ENCODE measurements at regions not wholly inside any gene's neighbourhood (a gene's known extent, or its start where the extent isn't known, plus 50 kb on each side); places are given as distances from the start of the nearest gene placed in this dataset.

DNA sequence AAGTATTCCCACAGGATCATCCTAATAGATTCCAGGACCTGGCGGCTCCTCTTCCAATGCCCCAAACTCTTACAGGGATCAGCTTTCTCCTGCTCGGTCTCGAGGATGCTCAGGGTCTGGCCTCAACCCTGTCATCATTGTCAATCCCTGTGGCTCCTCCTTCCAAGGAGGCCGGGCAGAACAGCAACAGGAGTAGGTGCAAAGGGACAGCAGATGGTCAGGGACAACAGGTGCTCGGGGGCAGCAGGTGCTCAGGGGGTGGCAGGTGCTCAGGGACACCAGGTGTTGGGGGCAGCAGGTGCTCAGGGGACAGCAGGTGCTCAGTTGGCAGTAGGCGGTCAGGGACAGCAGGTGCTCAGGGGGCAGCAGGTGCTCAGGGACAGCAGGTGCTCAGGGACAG is 84.8 kb downstream of the TTLL2 start:
- Histone ChIP-seq H3K4me1 (ENCODE audit: low read depth) (no peaks in the 10 kb centered on the region), H3K27me3 (no peaks in the 10 kb centered on the region), H3K36me3 (no peaks in the 10 kb centered on the region), H3K4me3 (no peak overlapping the region), H3K27ac (no peak overlapping the region), H3K9me3 (ENCODE audit: low read depth) (no peaks in the 10 kb centered on the region)
- no peak for TF ChIP-seq CTCF (IDR thresholded peaks at IDR 0.05; ENCODE audit: low read depth, low read length)
- no peak for DNase-seq (ENCODE audit: low read depth in 1 of 2, low spot score in 1 of 2)

DNA sequence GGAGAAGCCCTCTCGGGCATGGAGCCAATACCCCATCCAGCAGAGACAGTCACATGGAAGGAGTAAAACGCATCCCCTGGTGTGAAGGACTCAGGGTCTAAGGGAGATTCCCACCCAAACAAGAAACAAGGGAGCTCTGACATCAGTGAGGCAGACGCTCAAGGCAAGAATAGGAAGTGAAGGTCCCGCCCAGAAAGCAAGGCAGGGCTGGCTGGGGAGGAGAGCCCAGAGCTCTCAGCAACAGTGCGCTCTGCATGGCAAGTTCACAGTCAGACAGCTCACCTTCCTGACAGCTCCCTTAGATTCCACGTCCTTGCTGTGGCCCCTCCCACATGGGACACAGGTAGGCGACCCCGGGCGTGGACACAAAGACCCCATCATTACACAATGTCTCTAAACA is 85.6 kb downstream of the TTLL2 start:
- DNase-seq (ENCODE audit: low read depth in 1 of 2, low spot score in 1 of 2), result no peak
- Histone ChIP-seq H3K36me3 (no peaks in the 10 kb centered on the region), H3K9me3 (ENCODE audit: low read depth) (no peaks in the 10 kb centered on the region), H3K4me3 (no peak overlapping the region), H3K27ac (no peak overlapping the region), H3K4me1 (ENCODE audit: low read depth) (no peaks in the 10 kb centered on the region), H3K27me3 (no peaks in the 10 kb centered on the region)
- no peak for TF ChIP-seq CTCF (IDR thresholded peaks at IDR 0.05; ENCODE audit: low read depth, low read length)

DNA sequence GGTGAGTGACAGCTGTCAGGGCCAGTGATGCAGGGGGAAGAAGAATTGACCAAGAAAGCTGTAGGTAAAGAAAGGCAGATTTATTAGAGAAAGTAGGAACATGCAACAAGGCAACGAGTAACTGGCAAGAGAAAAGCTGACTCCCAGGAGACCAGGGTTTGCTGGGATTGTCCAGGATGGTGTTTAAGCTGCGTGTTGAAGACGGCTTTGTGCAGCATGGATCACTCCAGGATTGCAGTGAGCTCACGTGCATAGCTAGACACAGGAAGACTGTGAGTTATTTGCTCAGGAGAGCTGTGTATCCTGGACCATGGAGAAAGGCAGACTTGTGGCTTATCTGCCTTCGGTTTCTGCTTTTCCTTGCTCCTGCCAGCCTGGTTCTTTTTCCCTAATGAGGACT is 87.6 kb downstream of the TTLL2 start:
- no peak for TF ChIP-seq CTCF (IDR thresholded peaks at IDR 0.05; ENCODE audit: low read depth, low read length)
- no peaks in the 10 kb centered on the region for H3K9me3 ChIP-seq (ENCODE audit: low read depth)
- no peak for DNase-seq (ENCODE audit: low read depth in 1 of 2, low spot score in 1 of 2)
- no peak overlapping the region for H3K4me3 ChIP-seq
- no peak overlapping the region for H3K27ac ChIP-seq
- H3K27me3 ChIP-seq, result no peaks in the 10 kb centered on the region
- H3K36me3 ChIP-seq, result no peaks in the 10 kb centered on the region
- no peaks in the 10 kb centered on the region for H3K4me1 ChIP-seq (ENCODE audit: low read depth)

DNA sequence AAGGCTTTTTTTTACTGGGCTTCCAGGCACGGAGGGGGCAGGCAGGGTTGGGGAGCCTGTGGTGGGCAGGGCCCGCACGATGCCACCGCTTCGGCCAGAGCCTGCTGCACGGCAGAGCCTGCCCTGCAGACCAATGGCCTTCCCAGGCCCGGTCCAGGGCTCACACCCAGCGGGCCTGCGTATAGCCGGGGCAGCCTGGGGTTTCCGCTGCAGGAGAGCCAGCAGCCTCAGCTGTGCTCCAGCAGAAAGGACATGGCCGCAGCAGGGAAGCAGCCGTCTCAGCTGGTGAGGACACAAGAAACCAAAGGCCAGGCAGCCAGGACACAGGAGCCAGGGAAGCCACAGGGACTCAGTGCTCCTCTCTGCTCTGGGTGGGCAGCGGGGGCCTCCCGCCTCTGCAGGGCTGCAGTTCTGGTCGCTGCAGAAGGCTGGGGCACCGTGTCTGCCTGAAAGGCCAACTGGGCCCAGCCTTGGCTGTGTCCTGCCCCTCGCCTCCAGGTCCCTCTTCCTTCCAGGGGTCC is 90.6 kb downstream of the TTLL2 start:
- DNase-seq (ENCODE audit: low read depth in 1 of 2, low spot score in 1 of 2), result no peak
- no peak for TF ChIP-seq CTCF (IDR thresholded peaks at IDR 0.05; ENCODE audit: low read depth, low read length)
- no peaks in the 10 kb centered on the region for H3K27me3 ChIP-seq

DNA sequence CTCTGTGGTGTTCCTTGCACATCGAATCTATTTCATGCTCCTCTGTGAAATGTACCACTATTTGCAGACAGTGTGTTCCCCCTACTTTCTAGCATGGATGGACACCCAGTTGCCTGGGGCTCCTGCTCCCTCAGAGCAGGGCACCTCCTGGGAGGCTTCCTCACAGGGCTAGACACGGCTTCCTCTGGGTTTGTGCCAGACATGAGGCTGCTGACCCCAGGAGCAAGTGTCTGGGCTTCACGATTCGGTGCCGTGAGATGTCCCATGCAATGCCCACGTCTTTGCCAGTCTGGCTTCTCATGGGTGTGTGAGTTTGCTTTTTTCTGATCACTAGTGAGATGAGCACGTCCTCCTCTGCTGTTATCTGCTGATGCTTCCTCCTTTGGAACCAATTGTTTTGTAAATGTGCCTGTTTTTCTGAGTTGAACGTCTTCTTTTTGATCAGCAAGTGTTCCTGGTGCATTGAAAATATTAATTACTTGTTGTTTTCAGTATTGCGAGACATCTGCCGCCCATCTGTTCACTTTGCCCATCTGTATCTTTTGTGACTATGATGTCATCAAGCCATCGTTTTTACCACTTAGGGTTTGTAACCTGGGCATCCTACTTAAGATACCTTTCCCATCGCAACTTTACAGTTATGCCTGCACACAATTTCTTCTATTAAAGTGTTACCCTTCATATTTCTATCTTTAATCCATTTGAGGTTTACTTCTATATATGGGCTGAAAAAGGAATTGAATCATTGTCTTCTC is 92.0 kb downstream of the TTLL2 start:
- Histone ChIP-seq H3K9me3 (ENCODE audit: low read depth) (no peaks in the 10 kb centered on the region), H3K4me1 (ENCODE audit: low read depth) (no peaks in the 10 kb centered on the region), H3K36me3 (no peaks in the 10 kb centered on the region), H3K27me3 (no peaks in the 10 kb centered on the region), H3K27ac (no peak overlapping the region), H3K4me3 (no peak overlapping the region)
- no peak for DNase-seq (ENCODE audit: low read depth in 1 of 2, low spot score in 1 of 2)
- TF ChIP-seq CTCF (IDR thresholded peaks at IDR 0.05; ENCODE audit: low read depth, low read length), result no peak

More for the DNA sequence above, 90.6 kb downstream of the TTLL2 start:
- Histone ChIP-seq H3K9me3 (ENCODE audit: low read depth) (no peaks in the 10 kb centered on the region), H3K36me3 (no peaks in the 10 kb centered on the region), H3K27ac (no peak overlapping the region), H3K4me3 (no peak overlapping the region), H3K4me1 (ENCODE audit: low read depth) (no peaks in the 10 kb centered on the region)

Data from cardiac muscle cell (in vitro differentiated cells and primary cell).